ENCODE measurements at regions not wholly inside any gene's neighbourhood (a gene's known extent, or its start where the extent isn't known, plus 50 kb on each side); places are given as distances from the start of the nearest gene placed in this dataset.

GRCh38 chr3:3553236-3553635 lies 246.0 kb upstream of the LRRN1 start:
- Mint-ChIP-seq H3K27ac (no peak overlapping the region), H3K4me3 (no peak overlapping the region), H3K4me1 (no peaks in the 10 kb centered on the region), H3K36me3 (ENCODE audit: low read depth) (no peaks in the 10 kb centered on the region), H3K27me3 (no peaks in the 10 kb centered on the region)
- ATAC-seq, result no peak
- H3K9me3 ChIP-seq (ENCODE audit: control insufficient read depth, low read length, poor library complexity, severe bottlenecking), result no peaks in the 10 kb centered on the region
- no peak for DNase-seq

- H3K4me1 Mint-ChIP-seq, result no peaks in the 10 kb centered on the region
- no peak overlapping the region for H3K27ac Mint-ChIP-seq
- H3K9me3 ChIP-seq (ENCODE audit: control insufficient read depth, low read length, poor library complexity, severe bottlenecking), result no peaks in the 10 kb centered on the region
- no peaks in the 10 kb centered on the region for H3K36me3 Mint-ChIP-seq (ENCODE audit: low read depth)
- no peaks in the 10 kb centered on the region for H3K27me3 Mint-ChIP-seq
- DNase-seq, result no peak
- ATAC-seq, result no peak
- H3K4me3 Mint-ChIP-seq, result no peak overlapping the region
Measured at GRCh38 chr3:3552761-3553160, 246.5 kb upstream of the LRRN1 start.

GRCh38 chr3:3551981-3552380 lies 247.2 kb upstream of the LRRN1 start:
- ATAC-seq (no peak), DNase-seq (no peak)
- H3K27me3 Mint-ChIP-seq, result no peaks in the 10 kb centered on the region
- no peak overlapping the region for H3K4me3 Mint-ChIP-seq
- no peaks in the 10 kb centered on the region for H3K9me3 ChIP-seq (ENCODE audit: control insufficient read depth, low read length, poor library complexity, severe bottlenecking)
- no peaks in the 10 kb centered on the region for H3K4me1 Mint-ChIP-seq
- H3K36me3 Mint-ChIP-seq (ENCODE audit: low read depth), result no peaks in the 10 kb centered on the region
- no peak overlapping the region for H3K27ac Mint-ChIP-seq

GRCh38 chr3:3545360-3545759 lies 253.9 kb upstream of the LRRN1 start:
- H3K4me3 Mint-ChIP-seq, result no peak overlapping the region
- no peak overlapping the region for H3K27ac Mint-ChIP-seq
- DNase-seq (no peak), ATAC-seq (no peak)
- no peaks in the 10 kb centered on the region for H3K27me3 Mint-ChIP-seq
- no peaks in the 10 kb centered on the region for H3K36me3 Mint-ChIP-seq (ENCODE audit: low read depth)
- no peaks in the 10 kb centered on the region for H3K4me1 Mint-ChIP-seq
- no peaks in the 10 kb centered on the region for H3K9me3 ChIP-seq (ENCODE audit: control insufficient read depth, low read length, poor library complexity, severe bottlenecking)

- Mint-ChIP-seq H3K27ac (no peak overlapping the region), H3K4me3 (no peak overlapping the region), H3K4me1 (no peaks in the 10 kb centered on the region), H3K27me3 (no peaks in the 10 kb centered on the region), H3K36me3 (ENCODE audit: low read depth) (no peaks in the 10 kb centered on the region)
- no peaks in the 10 kb centered on the region for H3K9me3 ChIP-seq (ENCODE audit: control insufficient read depth, low read length, poor library complexity, severe bottlenecking)
- ATAC-seq (no peak), DNase-seq (no peak)
Measured at GRCh38 chr3:3538451-3538850, 260.8 kb upstream of the LRRN1 start.

GRCh38 chr3:3532508-3532907 lies 266.7 kb upstream of the LRRN1 start:
- Mint-ChIP-seq H3K4me3 (no peak overlapping the region), H3K27ac (no peak overlapping the region), H3K36me3 (ENCODE audit: low read depth) (no peaks in the 10 kb centered on the region), H3K27me3 (no peaks in the 10 kb centered on the region), H3K4me1 (no peaks in the 10 kb centered on the region)
- DNase-seq, result no peak
- no peak for ATAC-seq
- H3K9me3 ChIP-seq (ENCODE audit: control insufficient read depth, low read length, poor library complexity, severe bottlenecking), result no peaks in the 10 kb centered on the region

- no peak overlapping the region for H3K27ac Mint-ChIP-seq
- ATAC-seq (no peak), DNase-seq (no peak)
- no peaks in the 10 kb centered on the region for H3K27me3 Mint-ChIP-seq
- H3K4me1 Mint-ChIP-seq, result no peaks in the 10 kb centered on the region
- no peak overlapping the region for H3K4me3 Mint-ChIP-seq
- no peaks in the 10 kb centered on the region for H3K36me3 Mint-ChIP-seq (ENCODE audit: low read depth)
- no peaks in the 10 kb centered on the region for H3K9me3 ChIP-seq (ENCODE audit: control insufficient read depth, low read length, poor library complexity, severe bottlenecking)
Measured at GRCh38 chr3:3531476-3531875, 267.8 kb upstream of the LRRN1 start.

GRCh38 chr3:3519266-3519665 lies 280.0 kb upstream of the LRRN1 start:
- no peaks in the 10 kb centered on the region for H3K4me1 Mint-ChIP-seq
- no peak overlapping the region for H3K27ac Mint-ChIP-seq
- H3K36me3 Mint-ChIP-seq (ENCODE audit: low read depth), result no peaks in the 10 kb centered on the region
- DNase-seq (no peak), ATAC-seq (no peak)
- no peaks in the 10 kb centered on the region for H3K27me3 Mint-ChIP-seq
- no peak overlapping the region for H3K4me3 Mint-ChIP-seq
- no peaks in the 10 kb centered on the region for H3K9me3 ChIP-seq (ENCODE audit: control insufficient read depth, low read length, poor library complexity, severe bottlenecking)

- no peak for DNase-seq
- no peaks in the 10 kb centered on the region for H3K36me3 Mint-ChIP-seq (ENCODE audit: low read depth)
- no peak for ATAC-seq
- H3K4me3 Mint-ChIP-seq, result no peak overlapping the region
- H3K4me1 Mint-ChIP-seq, result no peaks in the 10 kb centered on the region
- H3K27me3 Mint-ChIP-seq, result no peaks in the 10 kb centered on the region
- H3K27ac Mint-ChIP-seq, result no peak overlapping the region
- no peaks in the 10 kb centered on the region for H3K9me3 ChIP-seq (ENCODE audit: control insufficient read depth, low read length, poor library complexity, severe bottlenecking)
Measured at GRCh38 chr3:3516996-3517395, 282.2 kb upstream of the LRRN1 start.

GRCh38 chr3:3516384-3516783 lies 282.8 kb upstream of the LRRN1 start:
- H3K4me1 Mint-ChIP-seq, result no peaks in the 10 kb centered on the region
- ATAC-seq (no peak), DNase-seq (no peak)
- H3K4me3 Mint-ChIP-seq, result no peak overlapping the region
- H3K27me3 Mint-ChIP-seq, result no peaks in the 10 kb centered on the region
- no peak overlapping the region for H3K27ac Mint-ChIP-seq
- no peaks in the 10 kb centered on the region for H3K36me3 Mint-ChIP-seq (ENCODE audit: low read depth)
- no peaks in the 10 kb centered on the region for H3K9me3 ChIP-seq (ENCODE audit: control insufficient read depth, low read length, poor library complexity, severe bottlenecking)

- H3K4me3 Mint-ChIP-seq, result no peak overlapping the region
- no peak overlapping the region for H3K27ac Mint-ChIP-seq
- DNase-seq (no peak), ATAC-seq (no peak)
- no peaks in the 10 kb centered on the region for H3K36me3 Mint-ChIP-seq (ENCODE audit: low read depth)
- no peaks in the 10 kb centered on the region for H3K9me3 ChIP-seq (ENCODE audit: control insufficient read depth, low read length, poor library complexity, severe bottlenecking)
- no peaks in the 10 kb centered on the region for H3K27me3 Mint-ChIP-seq
- H3K4me1 Mint-ChIP-seq, result no peaks in the 10 kb centered on the region
Measured at GRCh38 chr3:3509665-3510064, 289.6 kb upstream of the LRRN1 start.

- no peaks in the 10 kb centered on the region for H3K36me3 Mint-ChIP-seq (ENCODE audit: low read depth)
- no peak overlapping the region for H3K4me3 Mint-ChIP-seq
- no peaks in the 10 kb centered on the region for H3K9me3 ChIP-seq (ENCODE audit: control insufficient read depth, low read length, poor library complexity, severe bottlenecking)
- no peaks in the 10 kb centered on the region for H3K4me1 Mint-ChIP-seq
- no peak overlapping the region for H3K27ac Mint-ChIP-seq
- ATAC-seq, result no peak
- DNase-seq, result no peak
- no peaks in the 10 kb centered on the region for H3K27me3 Mint-ChIP-seq
Measured at GRCh38 chr3:3504686-3505085, 294.5 kb upstream of the LRRN1 start.

GRCh38 chr3:3503411-3503810 lies 295.8 kb upstream of the LRRN1 start:
- no peak overlapping the region for H3K27ac Mint-ChIP-seq
- no peak overlapping the region for H3K4me3 Mint-ChIP-seq
- no peaks in the 10 kb centered on the region for H3K9me3 ChIP-seq (ENCODE audit: control insufficient read depth, low read length, poor library complexity, severe bottlenecking)
- no peaks in the 10 kb centered on the region for H3K36me3 Mint-ChIP-seq (ENCODE audit: low read depth)
- no peaks in the 10 kb centered on the region for H3K27me3 Mint-ChIP-seq
- no peaks in the 10 kb centered on the region for H3K4me1 Mint-ChIP-seq
- ATAC-seq (no peak), DNase-seq (no peak)

GRCh38 chr3:3499987-3500386 lies 299.2 kb upstream of the LRRN1 start:
- Mint-ChIP-seq H3K27me3 (no peaks in the 10 kb centered on the region), H3K27ac (no peak overlapping the region), H3K4me1 (no peaks in the 10 kb centered on the region), H3K36me3 (ENCODE audit: low read depth) (no peaks in the 10 kb centered on the region), H3K4me3 (no peak overlapping the region)
- no peak for ATAC-seq
- H3K9me3 ChIP-seq (ENCODE audit: control insufficient read depth, low read length, poor library complexity, severe bottlenecking), result no peaks in the 10 kb centered on the region
- no peak for DNase-seq

- H3K9me3 ChIP-seq (ENCODE audit: control insufficient read depth, low read length, poor library complexity, severe bottlenecking), result no peaks in the 10 kb centered on the region
- ATAC-seq (no peak), DNase-seq (no peak)
- Mint-ChIP-seq H3K36me3 (ENCODE audit: low read depth) (no peaks in the 10 kb centered on the region), H3K27ac (no peak overlapping the region), H3K4me1 (no peaks in the 10 kb centered on the region), H3K4me3 (no peak overlapping the region), H3K27me3 (no peaks in the 10 kb centered on the region)
Measured at GRCh38 chr3:3499012-3499562, 300.1 kb upstream of the LRRN1 start.

Data from T-helper 17 cell (primary cell).